T-helper 1 cell (primary cell): ENCODE measurements at regions not wholly inside any gene's neighbourhood (a gene's known extent, or its start where the extent isn't known, plus 50 kb on each side); places are given as distances from the start of the nearest gene placed in this dataset.
A peak's percentile ranks its signal among the peaks of the same experiment; 100 is the strongest.

Experiments
- DNase-seq, 5 donors: peaks; one replicate each; pipeline ENCODE4 v3.0.0-alpha.2; 2012 to 2020

DNA sequence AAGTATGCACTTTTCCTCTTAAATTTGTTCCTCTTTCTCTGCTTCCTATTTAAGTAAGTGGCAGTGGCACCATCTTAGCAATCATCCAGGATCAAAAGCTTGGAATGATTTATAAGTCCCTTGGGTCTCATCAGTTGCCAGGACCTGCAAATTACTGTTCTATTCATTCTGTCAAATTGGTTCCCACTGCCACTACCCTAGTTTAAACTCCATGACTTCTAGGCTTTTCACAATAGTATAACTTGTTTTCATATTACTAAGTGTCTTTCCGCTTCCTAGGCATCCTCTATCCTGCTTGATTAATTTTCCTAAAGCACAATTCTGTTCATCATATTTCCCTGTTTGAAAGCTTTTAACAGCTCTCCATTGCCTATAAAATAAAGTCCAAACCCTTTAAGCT, 363.9 kb upstream of the MEF2C start:
- DNase-seq, result no peak

DNA sequence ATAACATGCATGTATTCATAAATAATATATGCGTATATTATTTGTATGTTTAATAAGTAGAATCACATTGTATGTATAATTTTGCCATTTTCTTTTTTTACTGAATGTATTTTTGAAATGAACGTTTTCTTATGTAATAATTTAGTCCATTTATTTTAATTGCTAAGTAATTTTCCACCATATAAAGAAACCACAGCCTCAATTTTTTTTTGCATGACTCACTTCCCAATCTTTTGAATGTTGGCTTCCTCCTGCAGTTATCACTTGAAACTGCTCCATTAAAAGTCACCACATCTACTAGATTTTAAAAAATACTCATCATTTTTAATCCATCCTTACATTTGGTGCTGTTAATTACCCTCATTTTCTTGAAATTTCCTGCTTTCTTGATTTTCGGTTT, 363.3 kb upstream of the MEF2C start:
- DNase-seq, result no peak

GRCh38 chr5:89243611-89244010, 360.6 kb upstream of the MEF2C start:
- no peak for DNase-seq

- DNase-seq, result no peak
Observed at GRCh38 chr5:89241186-89241585, 358.2 kb upstream of the MEF2C start.

DNA sequence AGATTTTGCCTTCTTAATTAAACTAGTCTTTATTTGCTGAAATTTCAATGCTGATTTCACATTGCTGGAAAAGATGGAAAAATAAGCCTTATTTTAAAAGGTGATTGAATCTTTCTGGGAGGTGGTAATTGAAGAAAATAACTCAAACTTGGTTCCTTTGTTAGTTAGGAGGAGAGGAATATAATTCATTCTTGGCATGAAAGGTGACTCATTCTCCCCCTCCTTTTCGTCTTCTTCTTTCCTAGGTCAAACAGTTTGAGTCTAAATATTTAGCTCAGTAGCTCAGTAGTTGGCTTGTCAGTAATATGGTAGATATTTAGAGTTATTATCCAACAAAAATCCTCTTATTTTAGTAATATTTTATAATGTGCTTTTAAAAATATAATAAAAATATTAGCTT, 353.9 kb upstream of the MEF2C start:
- no peak for DNase-seq

GRCh38 chr5:89233462-89233861, 350.5 kb upstream of the MEF2C start:
- no peak for DNase-seq

GRCh38 chr5:89232139-89232603, 349.2 kb upstream of the MEF2C start:
- DNase-seq, result peak in 1 of 5 donors; percentile 2

- no peak for DNase-seq
Observed at GRCh38 chr5:89230178-89230577, 347.2 kb upstream of the MEF2C start.

GRCh38 chr5:89229331-89230070, 346.5 kb upstream of the MEF2C start:
- DNase-seq, result no peak

GRCh38 chr5:89228355-89228754, 345.4 kb upstream of the MEF2C start:
- no peak for DNase-seq

GRCh38 chr5:89218364-89218763, 335.4 kb upstream of the MEF2C start:
- DNase-seq, result no peak

- no peak for DNase-seq
Observed at GRCh38 chr5:89216606-89217005, 333.6 kb upstream of the MEF2C start.

DNA sequence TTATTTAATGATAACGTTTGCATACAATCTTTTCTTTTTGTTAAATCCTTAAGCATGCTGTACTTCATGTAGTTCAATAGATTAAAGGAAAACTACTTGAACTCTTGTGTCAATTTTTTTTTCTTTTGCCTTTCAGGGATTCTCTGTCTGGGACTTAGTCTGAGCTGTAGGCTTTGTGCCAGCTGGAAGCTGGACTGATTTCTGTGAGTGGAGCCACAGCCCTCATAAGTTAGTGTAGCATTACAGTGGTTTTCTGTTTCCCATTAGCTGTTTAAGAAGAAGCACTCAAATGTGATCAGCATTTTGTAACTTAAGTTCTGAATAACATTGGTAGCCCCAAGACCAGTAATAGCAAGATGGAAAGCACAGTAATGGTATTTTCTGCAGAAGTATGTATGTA, 330.6 kb upstream of the MEF2C start:
- DNase-seq, result no peak

DNA sequence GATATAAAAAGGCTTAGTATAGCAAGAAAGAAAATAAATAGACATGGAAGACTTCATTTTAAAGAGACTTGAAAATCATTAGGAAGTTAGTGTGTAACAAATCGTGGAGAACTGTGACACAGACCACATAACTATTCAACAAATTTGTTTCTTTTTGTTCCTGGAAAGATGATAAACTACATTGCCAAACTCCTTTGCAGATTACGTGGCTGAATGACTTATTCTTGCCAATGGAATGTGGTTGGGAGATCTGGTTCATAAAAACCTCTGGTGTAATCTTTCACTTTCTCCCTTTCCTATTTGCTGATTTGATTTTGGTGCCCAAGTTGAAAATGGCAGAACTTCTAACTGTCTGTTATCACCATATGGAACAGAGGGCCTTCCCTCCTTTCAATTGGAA, 328.9 kb upstream of the MEF2C start:
- DNase-seq, result no peak

GRCh38 chr5:89208811-89209210, 325.8 kb upstream of the MEF2C start:
- DNase-seq, result no peak

- no peak for DNase-seq
Observed at GRCh38 chr5:89208392-89208791, 325.4 kb upstream of the MEF2C start.

- no peak for DNase-seq
Observed at GRCh38 chr5:89204756-89205155, 321.8 kb upstream of the MEF2C start.

DNA sequence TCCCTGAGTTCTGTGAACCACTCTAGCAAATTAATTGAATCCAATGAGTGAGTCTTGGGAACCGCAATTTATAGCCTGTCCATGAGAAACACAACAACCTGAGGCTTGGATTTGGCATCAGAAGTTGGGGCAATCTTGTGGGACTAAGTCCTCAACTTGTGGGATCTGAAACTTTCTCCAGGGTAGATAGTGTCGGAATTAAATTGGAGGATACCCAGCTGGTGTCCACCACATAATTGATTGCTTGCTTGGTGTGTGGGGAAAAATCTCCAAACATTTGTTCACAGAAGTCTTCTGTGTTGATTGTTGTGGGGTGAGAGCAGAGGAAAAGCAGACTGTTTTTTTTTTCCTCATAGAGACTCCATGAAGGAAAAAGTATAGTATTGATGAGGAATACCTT, 320.6 kb upstream of the MEF2C start:
- DNase-seq, result no peak

GRCh38 chr5:89200899-89201298, 317.9 kb upstream of the MEF2C start:
- no peak for DNase-seq

- no peak for DNase-seq
Observed at GRCh38 chr5:89199306-89199705, 316.3 kb upstream of the MEF2C start.

GRCh38 chr5:89191374-89191773, 308.4 kb upstream of the MEF2C start:
- DNase-seq, result no peak

- DNase-seq, result no peak
Observed at GRCh38 chr5:89190515-89191265, 307.7 kb upstream of the MEF2C start.

DNA sequence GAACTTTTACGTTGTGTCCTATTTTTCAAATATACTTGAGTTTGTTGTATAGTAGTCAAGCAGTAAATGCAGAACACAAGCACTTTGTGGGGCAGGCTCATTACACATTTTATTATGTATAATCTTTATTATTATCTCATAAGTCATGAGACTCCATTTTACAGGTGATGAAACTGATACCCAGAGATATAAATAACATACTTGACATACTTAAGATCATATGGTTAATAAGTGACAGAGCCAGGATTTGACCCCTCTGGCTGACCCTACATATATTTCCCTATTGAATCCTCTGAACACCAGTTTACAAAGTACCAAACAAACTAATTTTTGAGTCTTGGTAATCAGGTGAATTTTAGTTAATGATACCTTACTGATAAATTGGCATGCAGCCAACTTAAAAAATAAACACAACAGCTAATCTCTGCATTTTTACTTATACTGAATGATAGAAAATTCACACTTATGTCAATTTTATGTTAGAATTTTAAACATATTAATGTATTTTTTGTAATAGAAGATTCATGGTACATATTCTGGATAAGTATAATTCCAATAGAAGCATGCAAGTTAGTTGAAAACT, 305.0 kb upstream of the MEF2C start:
- DNase-seq, result no peak

DNA sequence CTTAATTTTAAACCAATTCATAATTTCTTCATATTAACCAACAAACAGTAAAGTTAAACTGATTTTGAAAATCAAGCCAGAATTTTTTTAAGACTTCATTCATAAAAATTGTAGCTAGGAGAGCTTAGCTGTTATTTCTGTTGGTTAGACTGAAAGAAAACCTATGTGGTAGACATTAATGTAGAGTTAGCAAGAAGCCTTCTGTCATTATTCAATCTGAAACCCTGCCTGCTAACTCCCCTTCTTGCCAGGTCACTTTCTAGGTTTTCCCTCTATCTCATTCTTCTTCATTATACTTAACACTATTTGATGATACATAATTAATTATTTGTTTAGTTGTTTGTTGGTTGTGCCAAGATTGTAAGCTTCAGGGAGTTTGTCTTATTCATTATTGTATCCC, 304.3 kb upstream of the MEF2C start:
- no peak for DNase-seq
